ENCODE measurements at regions not wholly inside any gene's neighbourhood (a gene's known extent, or its start where the extent isn't known, plus 50 kb on each side); places are given as distances from the start of the nearest gene placed in this dataset.
"Not testable (repeated sequence)": the region's sequence is repeated elsewhere in the genome, so short reads cannot be mapped to it uniquely, and the experiment has no call there.

- TF ChIP-seq CTCF (IDR thresholded peaks at IDR 0.05; ENCODE audit: control insufficient read depth, extremely low read depth, insufficient read depth), result no peak
- DNase-seq (ENCODE audit: low read depth), result no peak
Observed at GRCh38 chr9:104351726-104352125, 152.3 kb upstream of the OR13F1 start.

GRCh38 chr9:104361207-104361606, 142.9 kb upstream of the OR13F1 start:
- no peak for DNase-seq (ENCODE audit: low read depth)
- no peak overlapping the region for H3K4me3 ChIP-seq (ENCODE audit: low read depth, low read length)
- no peak for TF ChIP-seq CTCF (IDR thresholded peaks at IDR 0.05; ENCODE audit: control insufficient read depth, extremely low read depth, insufficient read depth)

More at GRCh38 chr9:104351726-104352125, 152.3 kb upstream of the OR13F1 start:
- H3K4me3 ChIP-seq (ENCODE audit: low read depth, low read length), result no peak overlapping the region

GRCh38 chr9:104362912-104363472, 141.1 kb upstream of the OR13F1 start:
- H3K4me3 ChIP-seq (ENCODE audit: low read depth, low read length), result no peak overlapping the region
- no peak for TF ChIP-seq CTCF (IDR thresholded peaks at IDR 0.05; ENCODE audit: control insufficient read depth, extremely low read depth, insufficient read depth)
- no peak for DNase-seq (ENCODE audit: low read depth)

- no peak overlapping the region for H3K4me3 ChIP-seq (ENCODE audit: low read depth, low read length)
- TF ChIP-seq CTCF (IDR thresholded peaks at IDR 0.05; ENCODE audit: control insufficient read depth, extremely low read depth, insufficient read depth), result no peak
- DNase-seq (ENCODE audit: low read depth), result no peak
Observed at GRCh38 chr9:104367507-104367906, 136.6 kb upstream of the OR13F1 start.

GRCh38 chr9:104368318-104368717, 135.7 kb upstream of the OR13F1 start:
- not testable (repeated sequence) for H3K4me3 ChIP-seq (ENCODE audit: low read depth, low read length); DNase-seq (ENCODE audit: low read depth)

- TF ChIP-seq CTCF (IDR thresholded peaks at IDR 0.05; ENCODE audit: control insufficient read depth, extremely low read depth, insufficient read depth), result no peak
- no peak for DNase-seq (ENCODE audit: low read depth)
- H3K4me3 ChIP-seq (ENCODE audit: low read depth, low read length), result no peak overlapping the region
Observed at GRCh38 chr9:104374711-104375110, 129.4 kb upstream of the OR13F1 start.

- TF ChIP-seq CTCF (IDR thresholded peaks at IDR 0.05; ENCODE audit: control insufficient read depth, extremely low read depth, insufficient read depth), result no peak
- no peak for DNase-seq (ENCODE audit: low read depth)
- H3K4me3 ChIP-seq (ENCODE audit: low read depth, low read length), result no peak overlapping the region
Observed at GRCh38 chr9:104386013-104386412, 118.0 kb upstream of the OR13F1 start.

Measured in LNCaP clone FGC (cell line).